ENCODE measurements at regions not wholly inside any gene's neighbourhood (a gene's known extent, or its start where the extent isn't known, plus 50 kb on each side); places are given as distances from the start of the nearest gene placed in this dataset.

GRCh38 chr4:138021139-138021830, 220.9 kb downstream of the SLC7A11 start:
- DNase-seq: peak; percentile 81

GRCh38 chr4:138014590-138015288, 227.4 kb downstream of the SLC7A11 start:
- DNase-seq: peak; percentile 50

- no peak for DNase-seq
Observed at GRCh38 chr4:138013625-138014024, 228.5 kb downstream of the SLC7A11 start.

- peak; percentile 10 for DNase-seq
Observed at GRCh38 chr4:138010639-138011038, 231.5 kb downstream of the SLC7A11 start.

DNA sequence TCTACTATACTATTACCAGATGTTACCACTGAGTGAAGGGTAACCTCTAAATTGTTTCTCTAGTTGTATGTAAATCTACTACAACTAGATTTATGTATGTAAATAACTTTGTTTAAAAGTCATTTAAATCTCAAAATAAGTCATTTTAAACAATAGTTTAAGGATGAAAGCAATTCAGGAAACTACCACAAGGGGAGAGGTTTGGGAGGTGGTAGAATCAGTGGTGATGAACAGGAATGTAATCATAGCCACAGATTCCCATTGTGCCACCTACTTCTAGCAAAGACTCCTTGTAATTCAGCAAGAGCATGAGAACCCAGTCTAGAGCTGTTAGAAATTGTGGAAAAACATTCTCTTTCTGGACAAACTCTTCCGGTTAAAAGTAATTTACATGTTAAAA, 234.6 kb downstream of the SLC7A11 start:
- DNase-seq: no peak

DNA sequence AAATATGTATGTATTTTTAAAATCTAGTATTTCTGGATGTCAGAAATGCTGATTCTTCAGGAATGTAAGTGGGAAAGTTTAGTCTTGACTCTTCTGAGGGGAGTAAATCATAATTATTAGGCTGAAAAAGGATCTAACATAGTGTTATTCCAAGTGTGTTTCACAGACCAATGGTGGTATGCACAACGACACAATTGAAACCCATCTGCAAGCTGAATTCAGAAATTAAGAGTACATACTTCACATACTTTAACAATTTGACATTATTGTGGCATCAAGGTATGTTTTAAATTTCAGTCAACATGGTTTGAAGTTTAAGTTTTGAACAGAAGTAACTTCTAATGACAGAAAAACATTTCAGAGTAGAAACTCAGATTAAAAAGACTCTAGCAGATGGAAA, 236.7 kb downstream of the SLC7A11 start:
- DNase-seq: no peak

GRCh38 chr4:138003248-138003647, 238.9 kb downstream of the SLC7A11 start:
- no peak for DNase-seq

- peak; percentile 8 for DNase-seq
Observed at GRCh38 chr4:137998666-137999429, 243.3 kb downstream of the SLC7A11 start.

DNA sequence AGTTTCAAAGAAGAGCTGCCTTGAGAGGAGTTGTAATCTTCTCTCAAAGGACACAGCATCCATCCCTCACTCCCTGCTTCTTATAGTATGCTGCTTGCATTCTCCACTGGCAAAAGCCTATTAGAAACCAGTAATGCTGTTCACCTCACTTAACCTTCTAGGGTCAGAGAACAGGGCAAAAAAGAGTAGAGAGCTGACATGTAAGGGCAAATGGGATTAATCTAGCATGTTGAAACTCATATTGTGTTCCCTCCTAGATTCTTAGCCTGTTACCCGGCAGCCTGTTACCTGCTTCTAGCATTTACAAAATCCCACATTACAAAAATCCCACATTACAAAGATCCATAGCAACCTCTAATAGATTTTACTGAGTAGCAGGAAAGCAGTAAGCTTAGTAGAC, 244.7 kb downstream of the SLC7A11 start:
- DNase-seq: no peak

DNA sequence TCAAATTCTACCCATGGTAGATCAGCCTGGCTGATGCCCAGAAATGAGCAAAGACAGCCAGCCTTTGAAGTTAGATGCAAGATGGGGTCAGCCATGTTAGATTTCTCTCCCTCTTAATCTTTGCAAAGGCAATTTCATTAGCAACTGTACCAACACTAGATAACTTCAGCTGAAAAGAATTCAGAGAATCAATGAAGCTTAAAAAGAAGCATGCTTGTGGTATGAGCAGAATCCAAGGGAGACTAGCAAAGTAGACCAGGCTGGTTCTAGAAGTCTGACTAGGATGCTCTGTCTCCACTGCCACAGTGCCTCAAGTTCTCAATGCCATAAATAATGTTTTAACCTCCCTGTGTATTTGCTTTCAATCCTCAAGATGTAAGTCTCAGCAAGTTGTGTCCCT, 247.3 kb downstream of the SLC7A11 start:
- DNase-seq: no peak

DNA sequence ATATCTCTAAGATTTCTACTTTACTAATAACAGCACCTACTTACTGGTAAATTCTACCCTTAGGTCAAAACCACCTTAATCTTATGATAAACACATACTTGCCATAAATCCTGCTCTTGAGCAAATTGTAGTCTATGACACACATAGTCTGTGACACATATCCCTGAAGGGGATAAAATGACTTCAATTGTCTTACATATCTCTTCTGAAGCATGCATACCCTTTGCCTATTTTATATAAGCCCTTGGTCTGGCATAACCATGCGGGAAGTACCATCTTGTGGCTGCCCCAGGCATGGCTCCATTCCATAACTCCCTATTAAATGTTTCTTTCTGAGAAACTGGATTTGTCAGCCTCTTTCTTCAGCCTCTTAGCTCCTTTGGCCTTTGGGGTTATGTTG, 248.9 kb downstream of the SLC7A11 start:
- no peak for DNase-seq

DNA sequence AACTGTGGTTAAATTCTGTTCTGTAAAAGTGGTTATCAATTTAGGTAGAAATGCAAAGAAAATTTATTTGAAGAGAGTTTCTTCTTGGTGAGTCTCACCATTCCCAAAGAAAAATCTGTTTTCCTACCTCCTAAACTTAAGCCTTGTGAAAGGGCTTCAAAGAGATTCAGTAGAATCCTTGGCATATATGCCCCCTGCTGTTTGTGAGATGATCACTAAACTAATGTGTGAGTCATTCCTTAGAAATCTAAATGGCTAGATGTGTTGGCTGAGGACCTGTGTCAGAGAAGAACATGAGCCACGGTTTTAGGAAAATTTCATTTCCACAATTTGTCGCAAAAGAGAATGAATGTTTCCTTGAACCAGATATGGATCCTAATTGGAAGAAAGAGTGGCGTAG, 260.9 kb downstream of the SLC7A11 start:
- DNase-seq: no peak

DNA sequence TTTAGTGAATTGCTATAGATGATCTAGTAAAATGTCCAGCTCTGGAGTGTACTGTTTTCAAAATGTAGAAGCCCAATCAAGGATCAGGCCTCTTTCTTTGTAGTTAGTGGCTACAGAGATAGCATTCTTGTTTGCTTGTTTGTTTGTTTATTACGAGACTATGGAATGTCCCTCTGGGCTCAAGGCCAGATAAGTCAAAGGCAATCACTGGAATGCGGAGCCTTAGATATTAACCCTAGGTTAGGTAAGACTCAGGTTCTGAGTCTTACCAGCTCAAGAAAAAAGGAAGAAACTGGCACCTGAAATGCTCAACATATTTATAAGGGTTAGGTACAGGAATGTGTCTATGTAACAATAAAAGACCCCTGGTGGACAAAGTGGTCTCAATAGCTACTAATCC, 261.5 kb downstream of the SLC7A11 start:
- no peak for DNase-seq

GRCh38 chr4:137979938-137980337, 262.2 kb downstream of the SLC7A11 start:
- DNase-seq: no peak

DNA sequence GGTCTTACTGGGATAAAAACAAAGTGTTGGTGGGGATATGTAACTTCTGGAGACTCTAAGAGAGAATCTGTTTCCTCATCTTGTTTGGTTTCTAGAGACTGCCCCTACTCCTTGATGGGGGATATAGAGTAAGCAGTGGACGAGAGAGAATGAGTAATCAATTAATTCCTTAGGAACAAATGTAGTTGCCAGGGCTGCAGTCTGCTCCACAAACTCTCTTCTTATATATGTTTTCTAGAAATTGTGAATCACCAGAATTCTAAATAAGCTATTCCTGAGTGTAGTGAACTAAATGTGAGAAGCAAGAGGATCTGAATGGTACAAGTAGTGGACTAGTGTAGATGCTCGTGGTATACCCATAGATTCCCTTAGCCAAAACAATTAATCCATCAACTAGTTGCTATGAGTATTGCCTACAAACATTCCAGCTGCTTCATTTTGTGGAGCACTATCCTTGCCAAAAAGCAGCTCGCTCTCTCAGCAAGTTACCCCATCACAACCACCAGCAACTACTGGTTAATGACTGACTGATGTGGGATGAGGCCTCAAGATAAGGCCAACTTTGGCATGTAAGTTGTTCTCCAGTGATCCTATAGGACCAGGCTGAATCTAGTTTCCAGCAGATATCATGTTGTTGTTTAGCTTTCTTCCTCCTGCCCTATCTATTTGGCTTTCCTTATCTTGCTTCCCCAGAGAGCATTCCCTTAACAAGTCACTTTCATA, 273.0 kb downstream of the SLC7A11 start:
- no peak for DNase-seq

GRCh38 chr4:137967480-137968190, 274.5 kb downstream of the SLC7A11 start:
- DNase-seq: no peak

DNA sequence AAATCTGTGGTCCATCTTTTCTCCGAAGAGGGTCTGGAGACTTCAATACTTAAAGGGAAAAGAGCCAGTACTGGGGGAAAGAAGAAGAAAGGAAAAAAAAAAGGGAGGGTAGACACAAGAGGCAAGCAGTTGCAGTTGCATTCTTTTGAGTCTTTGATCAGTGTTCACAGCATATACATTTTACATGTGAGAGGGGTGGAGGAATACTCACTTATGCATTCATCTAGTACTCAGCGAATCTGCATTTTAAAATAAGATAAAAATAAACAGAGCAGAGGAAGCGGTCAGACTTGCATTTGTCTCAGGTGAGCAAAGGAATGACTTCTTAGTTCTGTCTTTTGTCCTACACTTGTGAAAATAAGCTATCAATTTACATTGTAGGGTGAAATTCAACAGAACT, 275.6 kb downstream of the SLC7A11 start:
- no peak for DNase-seq

DNA sequence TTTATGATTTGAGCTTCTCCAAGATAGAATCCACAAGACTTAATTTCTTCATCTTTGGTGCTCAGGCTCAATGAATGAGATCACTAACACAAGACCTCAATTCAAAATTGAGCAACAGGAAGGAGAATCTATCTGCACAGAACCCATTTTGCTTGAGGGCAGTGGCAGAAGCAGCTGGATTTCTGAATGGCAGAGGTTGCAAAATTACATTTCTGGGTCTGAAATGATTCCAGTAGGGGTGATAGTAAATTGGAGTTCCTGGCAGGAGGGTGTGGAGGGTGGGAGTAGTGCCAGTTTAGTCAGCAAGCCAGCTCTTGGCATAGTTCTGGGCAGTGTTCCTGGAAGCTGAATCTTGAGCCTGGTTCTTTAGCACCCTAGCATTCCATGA, 281.1 kb downstream of the SLC7A11 start:
- peak; percentile 40 for DNase-seq

- DNase-seq: peak; percentile 5
Observed at GRCh38 chr4:137960371-137961050, 281.6 kb downstream of the SLC7A11 start.

- no peak for DNase-seq
Observed at GRCh38 chr4:137957806-137958205, 284.3 kb downstream of the SLC7A11 start.

DNA sequence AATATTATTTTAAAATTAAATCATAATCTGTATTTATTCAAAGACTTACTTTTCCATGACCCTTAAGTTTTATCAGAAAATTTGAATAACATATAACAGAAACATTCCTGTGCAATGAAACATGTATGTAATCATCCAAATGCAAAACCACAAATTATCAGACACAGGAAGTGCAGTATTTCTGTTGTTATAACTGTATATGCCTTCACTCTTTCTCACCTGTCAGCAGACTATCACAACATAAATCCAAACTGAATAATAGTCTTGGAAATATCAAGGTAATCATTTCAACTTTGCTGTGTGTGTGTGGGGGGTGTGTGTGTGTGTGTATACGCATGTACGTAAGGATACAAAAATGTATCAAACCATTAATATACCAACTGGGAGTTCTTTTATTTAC, 285.9 kb downstream of the SLC7A11 start:
- DNase-seq: no peak
